ENCODE measurements at regions not wholly inside any gene's neighbourhood (a gene's known extent, or its start where the extent isn't known, plus 50 kb on each side); places are given as distances from the start of the nearest gene placed in this dataset.
A peak's percentile ranks its signal among the peaks of the same experiment; 100 is the strongest.

DNA sequence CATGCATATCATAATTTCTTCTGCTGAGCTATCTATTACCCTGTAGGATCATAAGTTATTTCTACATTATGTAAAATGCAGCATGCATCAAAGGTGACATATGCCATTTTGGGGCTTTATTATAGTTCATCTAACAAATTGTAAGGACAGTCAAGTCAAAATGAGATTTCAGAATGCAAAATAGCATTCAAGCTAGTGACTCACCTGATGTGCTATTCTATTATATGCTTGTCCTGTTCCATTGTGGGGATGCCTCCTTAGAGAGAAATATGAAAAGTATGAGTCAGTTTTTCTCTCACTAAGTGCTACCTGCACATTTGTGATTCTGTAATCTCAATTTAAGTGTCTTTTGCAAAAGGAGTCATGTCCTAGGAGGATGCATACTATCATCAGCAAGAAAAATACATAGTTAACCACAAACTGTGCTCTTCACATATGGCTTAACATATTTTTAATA, 647.0 kb upstream of the PCDH10 start:
- no peak for DNase-seq
- intact Hi-C loops (cut with DNase I) = no loop called here

DNA sequence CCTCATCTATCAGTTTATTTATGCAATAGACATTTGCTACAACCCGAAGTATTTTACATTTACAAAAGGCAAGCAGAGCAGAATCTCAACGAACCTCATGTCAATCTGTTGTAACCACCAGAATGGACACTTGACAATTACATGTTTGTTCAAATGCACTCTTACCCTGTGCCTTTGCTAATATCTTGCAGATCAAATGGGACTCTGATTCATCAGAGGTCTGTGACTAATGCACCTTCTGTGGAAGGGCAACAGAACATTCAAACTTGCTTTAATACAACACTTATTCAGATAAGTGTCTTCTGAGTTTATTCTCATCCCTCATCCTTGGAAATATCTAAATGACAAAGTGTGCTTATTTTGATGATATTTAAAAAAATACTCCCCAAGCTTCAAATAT, 644.7 kb upstream of the PCDH10 start:
- intact Hi-C loops (cut with DNase I) = no loop called here
- no peak for DNase-seq

DNA sequence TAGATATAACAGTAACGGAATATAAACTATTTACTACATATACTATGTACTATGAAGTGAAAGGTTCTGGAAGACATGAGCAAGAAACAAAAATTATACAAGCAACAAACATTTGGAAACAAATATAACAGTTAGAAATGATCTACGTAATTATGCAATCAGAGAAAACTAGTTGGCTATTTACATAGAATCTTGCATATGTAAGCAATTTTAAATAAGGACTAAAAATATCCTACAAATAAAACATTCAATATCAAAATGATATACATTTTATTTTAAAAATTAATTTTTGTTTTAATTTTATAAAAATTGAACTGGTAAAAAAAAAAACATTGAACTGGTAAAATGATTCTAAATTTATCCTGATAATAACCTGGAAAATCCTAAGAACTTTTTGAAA, 642.5 kb upstream of the PCDH10 start:
- no peak for DNase-seq
- intact Hi-C loops (cut with DNase I) = no loop called here

DNA sequence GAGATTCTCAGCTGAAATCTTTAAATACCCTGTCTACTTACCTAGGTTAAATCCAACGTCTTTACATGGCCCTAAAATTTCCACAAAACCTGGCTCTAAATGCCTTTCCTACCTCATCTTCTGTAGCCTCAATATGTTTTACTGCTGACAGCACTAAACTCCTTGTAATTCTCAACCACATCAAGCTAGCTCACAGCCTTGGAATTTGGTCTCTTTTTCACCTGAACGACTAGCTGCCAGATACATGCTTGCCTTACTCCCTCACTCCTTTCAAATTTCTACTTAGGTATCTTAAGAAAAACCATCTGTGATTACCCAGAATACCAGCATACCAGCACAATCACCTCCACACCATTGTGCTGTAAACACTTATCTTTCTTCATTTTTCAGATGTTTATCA, 635.6 kb upstream of the PCDH10 start:
- no peak for DNase-seq
- intact Hi-C loops (cut with DNase I) = no loop called here

DNA sequence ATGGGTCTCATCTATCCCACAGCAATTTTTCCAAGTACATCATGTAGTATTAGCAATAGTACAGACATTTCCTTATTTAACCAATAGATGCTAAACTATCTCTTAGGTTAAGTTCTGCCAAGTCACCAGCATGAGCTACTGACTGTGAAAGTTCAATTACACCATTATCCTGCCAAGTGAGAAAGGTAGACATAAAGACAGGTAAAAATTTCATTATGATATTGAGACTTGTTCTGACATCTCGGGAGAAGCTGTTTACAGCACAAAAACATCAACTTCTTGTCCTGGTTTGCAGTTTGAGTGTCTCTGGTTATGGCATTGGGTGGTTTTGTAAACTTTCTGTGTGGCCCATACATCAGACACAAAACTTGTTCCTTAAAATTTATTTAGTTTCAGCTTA, 622.4 kb upstream of the PCDH10 start:
- intact Hi-C loops (cut with DNase I) = no loop called here
- no peak for DNase-seq

DNA sequence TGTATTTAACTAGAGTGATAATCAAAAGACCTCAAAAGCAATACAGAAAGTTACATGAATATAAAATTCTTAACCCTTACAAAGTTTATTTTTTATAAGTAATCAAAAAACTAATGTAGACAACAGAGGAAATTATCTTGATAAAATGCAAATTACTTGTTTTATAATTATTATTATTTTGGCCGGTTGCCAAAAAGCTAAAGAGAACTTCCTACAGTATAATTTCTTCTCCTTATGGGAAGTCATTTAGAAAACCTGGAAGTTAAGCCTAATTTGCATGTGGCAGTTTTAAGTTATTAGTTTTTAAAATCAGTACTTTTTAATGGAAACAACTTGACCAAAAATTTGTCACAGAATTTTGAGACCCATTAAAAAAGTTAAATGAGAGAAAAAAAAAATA, 621.3 kb upstream of the PCDH10 start:
- DNase-seq = no peak
- intact Hi-C loops (cut with DNase I) = no loop called here

DNA sequence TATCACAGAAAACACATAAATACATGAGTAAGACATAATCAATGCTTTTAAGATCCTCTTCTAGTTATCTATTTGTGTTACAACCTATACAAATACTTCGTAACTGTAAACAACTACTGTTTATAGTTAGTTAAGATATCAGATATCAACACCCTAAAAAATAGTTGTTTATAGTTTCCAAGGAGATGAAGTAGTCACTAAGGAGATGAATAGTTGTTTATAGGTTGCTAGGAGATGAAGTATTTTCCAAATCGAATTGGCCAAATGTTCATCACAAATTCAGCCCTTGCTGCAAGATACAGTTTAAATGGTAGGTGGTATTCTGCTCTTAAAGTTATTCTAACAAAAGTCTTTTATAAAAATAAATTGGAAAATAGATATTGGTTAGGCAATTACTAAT, 618.2 kb upstream of the PCDH10 start:
- DNase-seq = no peak
- intact Hi-C loops (cut with DNase I) = no loop called here

DNA sequence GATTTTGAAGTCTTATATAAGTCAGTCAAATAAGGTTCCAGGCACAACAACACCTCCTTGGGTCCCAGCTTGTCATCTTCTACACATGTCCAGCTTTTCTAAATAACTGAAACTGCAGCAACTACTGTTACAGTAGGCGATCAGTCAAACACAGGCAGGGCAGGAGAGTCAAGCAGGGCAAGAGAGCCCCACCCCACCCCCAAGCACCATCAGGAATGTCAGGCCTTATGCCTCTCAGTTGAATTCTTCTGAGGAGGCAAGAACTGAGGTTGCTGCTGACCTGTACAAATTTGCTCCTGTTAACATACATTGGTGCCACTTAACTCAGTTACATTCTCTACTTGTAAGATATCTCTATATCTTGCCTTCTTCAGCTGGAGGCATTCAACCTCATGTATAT, 608.8 kb upstream of the PCDH10 start:
- intact Hi-C loops (cut with DNase I) = no loop called here
- DNase-seq = peak in 1 of 10 donors; percentile 40

DNA sequence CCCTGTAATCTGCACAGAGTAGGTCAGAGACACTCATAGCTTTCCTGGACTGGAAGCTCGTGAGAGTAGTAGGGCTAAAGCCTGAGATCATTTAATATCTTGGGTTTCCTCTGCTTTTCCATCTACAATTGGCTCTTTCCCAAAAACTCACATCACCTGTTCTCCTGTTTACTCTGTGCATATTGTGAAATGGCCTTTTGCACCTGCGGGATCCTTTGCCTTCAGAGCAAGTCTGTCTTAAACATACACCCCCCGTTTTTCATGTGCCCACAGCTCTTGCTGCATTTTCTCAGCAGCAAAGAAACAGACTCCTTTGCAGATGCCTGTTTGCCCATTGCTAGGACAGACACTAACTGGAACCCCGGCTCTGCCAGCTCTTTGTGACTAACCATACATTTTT, 608.3 kb upstream of the PCDH10 start:
- intact Hi-C loops (cut with DNase I) = no loop called here
- peak in 1 of 10 donors; percentile 38 for DNase-seq

DNA sequence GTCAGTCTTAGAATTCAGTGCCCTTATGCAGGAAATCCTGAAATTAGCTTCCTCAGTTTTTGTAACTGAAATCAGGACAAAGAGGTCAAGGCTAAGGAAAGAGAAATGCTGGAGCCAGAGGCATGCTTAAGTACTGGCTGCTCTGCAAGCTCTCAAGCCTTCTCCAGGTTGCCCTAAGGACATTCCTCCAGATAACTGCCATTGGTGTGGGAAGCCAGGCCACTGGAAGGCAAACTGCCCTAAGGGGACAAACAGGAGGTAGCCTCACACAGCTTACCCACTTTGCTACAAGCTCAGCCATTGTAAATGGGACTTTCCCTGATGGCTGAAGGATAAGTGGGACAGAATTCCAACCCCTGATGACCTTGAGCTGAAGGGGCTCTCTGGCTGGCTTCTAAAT, 606.9 kb upstream of the PCDH10 start:
- DNase-seq = peak in 1 of 10 donors; percentile 62
- intact Hi-C loops (cut with DNase I) = no loop called here

DNA sequence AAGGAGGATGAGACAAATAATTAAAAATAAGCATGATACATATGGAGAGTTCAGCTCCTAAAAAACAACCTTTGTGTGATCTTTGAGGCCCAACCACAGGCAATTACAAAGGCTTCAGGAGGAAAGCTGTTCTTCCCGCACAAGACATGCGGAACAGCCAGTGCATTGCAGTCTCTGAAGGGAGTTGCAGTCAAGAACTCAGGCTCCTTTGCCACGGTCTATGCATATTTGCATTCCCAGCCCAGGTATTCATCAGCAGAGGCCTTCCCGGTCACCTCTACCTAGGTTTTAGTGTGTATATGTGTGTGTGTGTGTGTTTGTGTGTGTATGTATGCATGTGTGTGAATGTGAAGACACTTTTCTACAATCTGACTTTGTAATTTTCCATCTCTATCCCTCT, 600.6 kb upstream of the PCDH10 start:
- DNase-seq = no peak
- intact Hi-C loops (cut with DNase I) = no loop called here

DNA sequence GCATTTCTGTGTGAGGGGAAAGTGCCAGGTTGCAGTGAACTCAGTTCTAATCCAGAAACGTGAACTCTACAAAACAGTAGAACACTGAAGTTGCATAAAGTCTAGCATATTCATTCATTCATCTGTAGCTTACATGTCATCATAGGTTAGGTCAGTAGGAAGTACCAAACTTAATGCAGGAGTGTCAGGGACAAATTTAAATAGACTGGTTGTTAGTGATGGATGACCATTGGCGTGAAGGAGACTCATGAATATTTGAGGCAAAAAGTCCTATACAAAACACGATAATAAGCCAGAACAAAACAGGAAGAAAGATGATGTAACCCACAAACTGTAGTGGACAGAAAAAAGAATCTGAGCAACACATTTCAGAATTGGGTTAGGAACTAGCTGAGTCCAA, 592.8 kb upstream of the PCDH10 start:
- no peak for DNase-seq
- intact Hi-C loops (cut with DNase I) = no loop called here

DNA sequence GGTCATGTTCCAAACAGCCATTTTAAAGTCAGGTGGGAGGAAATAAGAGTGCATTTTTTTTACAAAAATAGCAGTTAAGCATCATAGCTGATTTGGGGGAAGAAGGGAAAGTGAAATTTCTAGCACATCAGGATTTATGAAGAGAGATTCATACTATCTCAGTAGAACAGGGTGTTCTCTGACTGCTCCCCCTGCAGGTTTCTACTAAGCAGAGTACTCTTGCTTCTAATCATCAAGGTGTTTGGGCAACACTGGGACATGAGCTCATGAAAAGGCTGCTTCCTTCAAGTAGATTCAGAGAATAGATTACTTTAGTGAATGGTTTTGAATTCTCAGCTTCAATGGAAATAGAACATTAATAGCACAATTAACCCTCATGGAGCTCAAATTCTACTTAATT, 591.4 kb upstream of the PCDH10 start:
- intact Hi-C loops (cut with DNase I) = no loop called here
- no peak for DNase-seq

DNA sequence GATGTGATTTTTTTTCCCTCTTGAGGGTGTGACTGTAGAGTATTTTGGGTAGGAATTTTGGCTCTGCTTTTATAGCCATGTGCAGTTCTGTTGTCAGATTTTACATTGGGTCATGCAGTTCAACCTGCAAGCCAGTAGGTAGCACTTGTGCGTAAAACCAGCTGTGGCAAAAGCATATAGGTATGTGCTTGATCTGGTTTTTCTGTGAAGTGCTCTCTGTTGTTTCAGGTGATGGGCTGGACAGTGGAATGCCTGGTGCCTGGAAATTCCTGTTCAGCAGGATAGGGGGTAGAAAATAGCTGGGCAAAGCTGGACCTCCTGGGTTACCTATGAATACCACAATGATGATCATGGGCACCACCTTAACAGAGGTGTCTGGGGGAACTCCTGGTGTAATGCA, 584.2 kb upstream of the PCDH10 start:
- DNase-seq = no peak
- intact Hi-C loops (cut with DNase I) = no loop called here

DNA sequence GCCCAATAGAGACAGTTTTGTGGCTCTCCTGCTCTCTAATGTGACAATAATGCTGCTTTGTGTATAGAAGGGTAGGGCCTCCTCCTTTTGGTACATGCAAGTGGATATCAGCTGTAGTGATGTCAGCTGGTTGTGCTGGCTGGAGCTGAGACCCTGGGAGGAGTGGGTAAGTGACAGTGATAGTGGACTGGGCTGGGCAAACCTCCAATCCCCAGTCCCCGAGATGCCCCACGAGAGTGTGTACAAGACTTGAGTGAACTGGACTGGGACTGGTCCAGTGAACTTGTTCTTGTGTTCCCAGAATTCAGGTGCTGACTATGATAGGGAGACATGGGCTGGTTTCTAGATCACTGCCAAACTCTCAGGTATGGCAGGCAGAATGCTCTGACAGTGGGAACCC, 583.6 kb upstream of the PCDH10 start:
- peak in 1 of 10 donors; percentile 50 for DNase-seq

DNA sequence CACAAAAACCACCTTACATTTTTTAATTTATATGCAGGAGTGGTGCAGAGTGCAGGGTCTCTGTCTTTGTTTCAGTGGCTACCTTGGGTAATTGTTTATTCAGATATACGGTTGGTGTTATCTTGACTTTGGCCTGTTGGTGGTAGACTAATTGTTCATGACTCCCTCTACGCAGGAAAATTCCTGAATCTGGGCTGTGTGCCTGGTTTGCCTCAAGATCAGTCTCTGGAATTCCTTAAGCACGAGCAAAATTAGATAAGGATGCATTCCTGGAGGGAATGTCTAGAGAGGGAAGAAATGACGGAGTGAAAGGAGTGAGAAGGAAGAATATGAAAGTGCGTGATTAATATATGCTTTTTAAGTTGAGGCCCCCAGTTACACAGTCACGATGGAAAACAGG, 576.9 kb upstream of the PCDH10 start:
- intact Hi-C loops (cut with DNase I) = no loop called here
- no peak for DNase-seq

More for the DNA sequence above, 583.6 kb upstream of the PCDH10 start:
- intact Hi-C loops (cut with DNase I) = no loop called here

DNA sequence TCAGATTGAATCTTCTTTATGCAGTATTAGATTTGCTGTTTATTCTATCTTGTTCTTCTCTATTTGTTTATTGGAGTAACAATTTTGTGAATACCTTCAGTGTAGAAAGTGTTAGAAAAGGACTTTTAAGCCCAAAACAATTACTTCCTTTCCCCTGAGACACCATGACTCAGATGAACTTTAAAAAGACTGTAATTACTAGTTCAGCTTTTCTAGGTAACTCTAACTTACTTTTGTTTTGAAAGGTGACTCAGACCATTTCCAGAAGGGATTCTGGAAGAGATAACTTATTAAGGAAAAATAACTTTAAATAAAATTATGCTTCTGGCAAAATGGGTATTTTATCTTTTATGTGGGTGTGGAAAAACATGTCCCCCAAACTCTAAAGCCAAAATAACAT, 561.5 kb upstream of the PCDH10 start:
- no peak for DNase-seq
- intact Hi-C loops (cut with DNase I) = no loop called here

DNA sequence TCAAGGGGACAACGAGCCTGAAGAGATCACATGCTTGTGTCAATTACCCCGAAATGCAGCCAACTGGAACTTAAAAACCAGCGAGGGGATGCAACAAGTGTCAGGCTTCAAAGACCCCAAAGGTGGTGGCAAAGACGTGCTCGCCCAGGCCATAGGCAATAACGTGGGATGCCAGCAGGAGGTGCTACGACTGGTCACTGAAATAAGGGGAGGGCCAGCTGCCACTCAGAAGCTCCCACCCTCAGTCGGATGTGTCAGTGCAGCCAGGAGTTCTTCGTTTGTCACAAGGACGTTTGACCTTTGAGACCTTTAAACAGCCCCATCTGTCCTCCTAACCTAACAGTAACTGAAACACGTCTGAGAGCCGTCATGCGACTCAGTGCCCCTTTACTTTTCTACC, 556.8 kb upstream of the PCDH10 start:
- intact Hi-C loops (cut with DNase I) = no loop called here
- DNase-seq = no peak

DNA sequence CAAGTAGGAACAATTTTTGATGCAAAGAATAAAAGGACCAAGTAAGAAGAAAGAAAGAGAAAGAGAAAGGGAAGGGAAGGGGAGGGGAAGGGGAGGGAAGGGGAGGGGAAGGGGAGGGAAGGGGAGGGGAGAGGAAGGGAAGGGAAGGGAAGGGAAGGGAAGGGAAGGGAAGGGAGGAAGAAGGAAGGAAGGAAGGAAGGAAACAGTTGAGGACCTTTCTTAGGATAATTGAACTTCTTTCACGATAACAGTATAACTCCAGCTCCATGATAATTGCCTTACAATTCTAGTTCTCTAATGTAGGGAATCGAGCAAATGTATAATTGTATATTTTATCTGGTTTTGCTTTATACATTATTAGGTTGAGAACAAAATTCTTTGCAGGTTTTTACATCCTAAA, 556.2 kb upstream of the PCDH10 start:
- intact Hi-C loops (cut with DNase I) = no loop called here
- DNase-seq = no peak

DNA sequence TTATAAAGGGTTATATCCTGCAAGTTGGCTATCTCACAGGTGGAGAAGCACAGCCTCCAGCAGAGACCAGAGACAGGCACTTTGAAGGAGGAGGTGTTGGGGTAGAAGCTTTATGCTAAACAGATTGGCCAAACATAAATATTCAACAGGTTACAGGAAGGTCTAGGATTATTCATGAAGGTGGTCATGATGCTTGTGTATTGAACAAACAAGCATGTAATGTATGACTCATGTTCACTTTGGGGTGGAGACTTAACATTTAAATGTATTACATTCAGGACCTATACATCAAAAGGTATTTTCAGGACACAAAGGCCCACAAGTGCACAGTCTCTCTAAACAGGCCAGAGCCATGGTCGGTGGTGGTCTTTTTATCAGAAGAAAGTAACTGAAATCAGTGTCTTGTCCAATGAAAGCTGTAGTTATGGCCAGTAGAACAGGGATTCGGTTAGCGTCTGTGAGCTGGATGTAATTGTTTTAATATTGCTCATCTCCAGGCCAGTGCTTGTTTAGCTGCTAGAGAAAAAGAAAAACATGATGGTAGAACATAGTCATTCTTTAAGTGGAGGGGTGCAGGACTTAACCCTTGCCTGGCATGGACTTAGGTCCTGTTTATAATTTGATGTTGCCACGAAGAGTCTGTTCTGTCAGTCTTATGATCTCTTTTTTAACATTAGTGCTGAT, 555.2 kb upstream of the PCDH10 start:
- intact Hi-C loops (cut with DNase I) = no loop called here
- no peak for DNase-seq

DNA sequence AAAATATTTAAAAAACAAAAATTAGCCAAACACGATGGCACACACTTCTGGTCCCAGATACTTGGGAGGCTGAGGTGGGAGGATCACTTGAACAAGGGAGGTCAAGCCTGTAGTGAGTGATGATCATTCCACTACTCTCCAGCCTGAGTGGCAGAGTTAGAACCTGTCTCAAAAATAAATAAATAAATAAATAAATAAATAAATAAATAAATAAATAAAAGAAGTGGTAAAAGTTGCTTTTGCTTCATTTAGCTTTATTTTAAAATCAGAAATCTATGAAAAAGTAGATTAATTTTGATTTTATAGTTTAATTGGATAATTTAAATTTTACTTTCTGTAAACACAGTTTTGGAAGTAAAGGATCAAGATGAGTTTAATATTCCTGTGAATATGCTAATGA, 552.9 kb upstream of the PCDH10 start:
- no peak for DNase-seq
- intact Hi-C loops (cut with DNase I) = no loop called here

DNA sequence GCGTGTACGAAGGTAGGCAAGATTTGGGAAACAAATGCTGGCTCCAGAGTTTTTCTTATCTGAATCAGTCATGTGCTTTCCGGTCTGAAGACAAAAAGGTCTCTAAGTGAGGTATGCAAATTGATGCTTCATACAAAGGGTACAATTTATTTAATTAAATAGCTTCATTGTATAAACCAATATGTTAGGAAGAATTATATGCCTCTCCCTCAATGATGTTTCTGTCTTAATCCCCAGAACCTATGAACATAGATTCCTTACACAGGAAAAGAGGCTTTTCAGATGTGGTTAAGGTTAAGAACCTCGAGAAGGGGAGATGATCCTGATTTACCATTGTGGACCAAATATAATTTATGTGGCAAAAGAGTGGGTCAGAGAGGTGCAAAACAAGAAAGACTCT, 543.5 kb upstream of the PCDH10 start:
- DNase-seq = no peak
- intact Hi-C loops (cut with DNase I) = no loop called here

DNA sequence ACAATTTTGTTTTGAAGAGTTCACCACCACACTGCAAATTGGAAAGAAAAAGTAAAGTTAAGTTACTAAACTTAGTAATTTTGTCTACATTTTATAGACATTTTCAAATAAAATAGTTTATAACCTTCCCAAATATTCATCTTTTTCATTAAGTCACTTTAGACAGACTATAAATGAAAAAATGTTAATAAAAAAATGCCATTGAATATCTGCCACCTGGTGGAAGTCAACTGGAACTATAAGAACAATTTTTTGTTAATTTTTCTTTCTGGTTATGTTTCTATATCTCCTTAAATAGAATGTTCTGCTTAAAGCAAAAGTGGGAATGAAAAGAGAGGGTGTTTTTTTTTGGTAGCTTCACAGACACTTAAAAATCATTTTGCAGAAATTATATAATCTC, 534.4 kb upstream of the PCDH10 start:
- intact Hi-C loops (cut with DNase I) = no loop called here
- DNase-seq = no peak

All from posterior cingulate gyrus (tissue), 11 donors.